H1 (cell line): ENCODE measurements at regions not wholly inside any gene's neighbourhood (a gene's known extent, or its start where the extent isn't known, plus 50 kb on each side); places are given as distances from the start of the nearest gene placed in this dataset.

Source experiments
- EP300 ChIP-seq, 2 experiments: IDR thresholded peaks; 1 replicate in 1 of 2; 2 replicates in 1 of 2; pipeline ENCODE4 v1.6.1; 2011 to 2012; ENCODE audit warnings: low read depth in 2 of 2, low read length in 2 of 2, mild to moderate bottlenecking in 2 of 2, borderline replicate concordance in 1 of 2, inconsistent platforms in 1 of 2, moderate library complexity in 1 of 2
- RFX5 ChIP-seq: IDR thresholded peaks from 2 replicates; pipeline ENCODE4 v1.6.1; 2011; ENCODE audit warnings: low read depth, low read length, improper control_type of control experiment, borderline replicate concordance
- SRF ChIP-seq: IDR thresholded peaks from 2 replicates; pipeline ENCODE4 v1.6.1; 2011; ENCODE audit warnings: mild to moderate bottlenecking, low read depth, low read length, moderate library complexity
- TF ChIP-seq, protein P1 (sequence below), 3 experiments: IDR thresholded peaks; 1 replicate in 2 of 3; 2 replicates in 1 of 3; pipeline versions ENCODE4 v1.5.1 to v1.6.1; 2011; ENCODE audit warnings: low read length in 3 of 3, mild to moderate bottlenecking in 3 of 3, inconsistent platforms in 2 of 3, low read depth in 1 of 3, moderate library complexity in 1 of 3; ENCODE audit not compliant: insufficient read depth in 1 of 3; ENCODE audit errors: control extremely low read depth in 1 of 3

DNA sequence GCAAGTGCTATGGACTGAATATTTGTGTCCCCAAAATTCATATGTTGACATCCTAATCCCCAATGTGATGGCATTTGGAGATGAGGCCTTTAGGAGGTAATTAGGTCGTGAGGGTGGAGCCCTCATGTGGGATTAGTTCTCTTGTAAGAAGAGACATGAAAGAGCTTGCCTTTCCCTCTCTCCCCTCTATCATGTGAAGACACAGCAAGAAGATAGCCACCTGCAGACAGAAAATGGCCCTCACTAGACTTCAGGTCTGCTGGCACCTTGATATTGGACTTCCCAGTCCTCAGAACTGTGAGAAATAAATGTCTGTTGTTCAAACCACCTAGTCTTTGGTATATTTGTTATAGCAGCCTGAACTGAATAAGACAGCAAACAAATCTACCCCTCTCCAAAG lies 75.1 kb upstream of the TBX20 start (continued):
- TF ChIP-seq, protein P1, sequence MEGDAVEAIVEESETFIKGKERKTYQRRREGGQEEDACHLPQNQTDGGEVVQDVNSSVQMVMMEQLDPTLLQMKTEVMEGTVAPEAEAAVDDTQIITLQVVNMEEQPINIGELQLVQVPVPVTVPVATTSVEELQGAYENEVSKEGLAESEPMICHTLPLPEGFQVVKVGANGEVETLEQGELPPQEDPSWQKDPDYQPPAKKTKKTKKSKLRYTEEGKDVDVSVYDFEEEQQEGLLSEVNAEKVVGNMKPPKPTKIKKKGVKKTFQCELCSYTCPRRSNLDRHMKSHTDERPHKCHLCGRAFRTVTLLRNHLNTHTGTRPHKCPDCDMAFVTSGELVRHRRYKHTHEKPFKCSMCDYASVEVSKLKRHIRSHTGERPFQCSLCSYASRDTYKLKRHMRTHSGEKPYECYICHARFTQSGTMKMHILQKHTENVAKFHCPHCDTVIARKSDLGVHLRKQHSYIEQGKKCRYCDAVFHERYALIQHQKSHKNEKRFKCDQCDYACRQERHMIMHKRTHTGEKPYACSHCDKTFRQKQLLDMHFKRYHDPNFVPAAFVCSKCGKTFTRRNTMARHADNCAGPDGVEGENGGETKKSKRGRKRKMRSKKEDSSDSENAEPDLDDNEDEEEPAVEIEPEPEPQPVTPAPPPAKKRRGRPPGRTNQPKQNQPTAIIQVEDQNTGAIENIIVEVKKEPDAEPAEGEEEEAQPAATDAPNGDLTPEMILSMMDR (IDR thresholded peaks at IDR 0.05; ENCODE audit: control extremely low read depth in 1 of 3, insufficient read depth in 1 of 3, low read depth in 1 of 3, low read length in 3 of 3): no peak
- no peak for TF ChIP-seq SRF
- no peak for TF ChIP-seq RFX5
- TF ChIP-seq EP300 (IDR thresholded peaks at IDR 0.05; ENCODE audit: borderline replicate concordance in 1 of 2, low read depth in 2 of 2, low read length in 2 of 2): no peak
